HG03558 (cell line): ENCODE measurements at regions not wholly inside any gene's neighbourhood (a gene's known extent, or its start where the extent isn't known, plus 50 kb on each side); places are given as distances from the start of the nearest gene placed in this dataset.
"Not testable (repeated sequence)": the region's sequence is repeated elsewhere in the genome, so short reads cannot be mapped to it uniquely, and the experiment has no call there.

Experiments used
- ATAC-seq: cut with Tn5 transposase; IDR thresholded peaks from one replicate; pipeline ENCODE4 v1.9.1; 2021; ENCODE audit warnings: moderate number of reproducible peaks; ENCODE audit not compliant: unreplicated experiment; ENCODE audit errors: extremely low read depth

DNA sequence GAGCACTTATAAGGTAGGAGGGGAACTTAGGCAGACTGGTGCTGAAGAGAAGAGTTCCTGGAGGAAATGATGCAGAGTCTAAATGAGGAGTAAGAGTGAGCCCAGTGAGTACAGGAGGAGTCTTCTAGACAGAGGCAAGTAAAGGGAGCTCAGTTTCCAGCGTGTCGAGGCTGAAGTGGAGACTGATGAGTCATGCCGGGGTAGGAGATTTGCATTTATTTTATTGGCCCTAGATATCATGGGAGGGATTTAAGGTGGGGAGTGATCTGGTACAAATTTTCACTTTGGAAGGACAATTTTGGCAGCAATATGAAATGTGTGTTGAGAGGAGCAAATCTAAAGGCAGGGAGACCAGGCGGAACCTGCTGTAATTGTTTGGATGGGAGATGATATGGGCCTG, 157.5 kb downstream of the TTC8 start:
- no peak for ATAC-seq

- ATAC-seq: no peak
Observed at GRCh38 chr14:88983755-88984154, 159.3 kb downstream of the TTC8 start.

GRCh38 chr14:88985654-88986053, 161.2 kb downstream of the TTC8 start:
- ATAC-seq: no peak

- no peak for ATAC-seq
Observed at GRCh38 chr14:88986146-88986841, 161.8 kb downstream of the TTC8 start.

DNA sequence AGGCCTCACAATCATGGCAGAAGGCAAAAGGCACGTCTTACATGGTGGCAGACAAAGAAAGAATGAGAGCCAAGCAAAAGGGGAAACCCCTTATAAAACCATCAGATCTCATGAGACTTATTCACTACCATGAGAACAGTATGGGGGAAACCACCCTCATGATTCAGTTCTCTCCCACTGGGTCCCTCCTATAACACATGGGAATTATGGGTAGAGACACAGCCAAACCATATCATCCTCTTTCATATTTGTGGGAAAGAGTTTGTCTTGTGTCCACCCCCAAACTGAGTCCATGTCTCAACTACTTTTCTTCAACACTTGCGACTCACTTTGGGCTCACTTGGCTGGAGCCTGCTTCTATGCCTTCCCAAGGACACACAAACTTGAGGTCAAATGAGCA, 162.5 kb downstream of the TTC8 start:
- not testable (repeated sequence) for ATAC-seq

GRCh38 chr14:88987516-88987915, 163.1 kb downstream of the TTC8 start:
- ATAC-seq: no peak

GRCh38 chr14:88989911-88990310, 165.5 kb downstream of the TTC8 start:
- no peak for ATAC-seq

DNA sequence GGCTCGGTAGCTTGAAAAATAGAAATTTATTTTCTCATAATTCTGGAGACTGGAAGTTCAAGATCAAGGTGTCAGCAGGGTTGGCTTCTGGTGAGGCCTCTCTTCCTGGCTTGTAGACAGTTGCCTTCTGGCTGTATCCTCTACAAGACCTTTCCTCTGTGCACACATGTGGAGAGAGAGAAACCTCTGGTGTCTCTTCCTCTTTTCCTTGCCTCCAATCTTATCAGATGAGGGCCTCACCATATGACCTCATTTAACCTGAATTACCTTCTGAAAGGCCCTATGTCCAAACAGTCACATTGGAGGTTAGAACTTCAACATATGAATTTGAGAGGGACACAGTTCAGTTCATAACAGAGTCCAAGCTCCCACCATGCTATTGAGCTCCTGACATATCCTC, 166.4 kb downstream of the TTC8 start:
- no peak for ATAC-seq

- no peak for ATAC-seq
Observed at GRCh38 chr14:88992011-88992410, 167.6 kb downstream of the TTC8 start.

GRCh38 chr14:88993946-88994345, 169.5 kb downstream of the TTC8 start:
- no peak for ATAC-seq

DNA sequence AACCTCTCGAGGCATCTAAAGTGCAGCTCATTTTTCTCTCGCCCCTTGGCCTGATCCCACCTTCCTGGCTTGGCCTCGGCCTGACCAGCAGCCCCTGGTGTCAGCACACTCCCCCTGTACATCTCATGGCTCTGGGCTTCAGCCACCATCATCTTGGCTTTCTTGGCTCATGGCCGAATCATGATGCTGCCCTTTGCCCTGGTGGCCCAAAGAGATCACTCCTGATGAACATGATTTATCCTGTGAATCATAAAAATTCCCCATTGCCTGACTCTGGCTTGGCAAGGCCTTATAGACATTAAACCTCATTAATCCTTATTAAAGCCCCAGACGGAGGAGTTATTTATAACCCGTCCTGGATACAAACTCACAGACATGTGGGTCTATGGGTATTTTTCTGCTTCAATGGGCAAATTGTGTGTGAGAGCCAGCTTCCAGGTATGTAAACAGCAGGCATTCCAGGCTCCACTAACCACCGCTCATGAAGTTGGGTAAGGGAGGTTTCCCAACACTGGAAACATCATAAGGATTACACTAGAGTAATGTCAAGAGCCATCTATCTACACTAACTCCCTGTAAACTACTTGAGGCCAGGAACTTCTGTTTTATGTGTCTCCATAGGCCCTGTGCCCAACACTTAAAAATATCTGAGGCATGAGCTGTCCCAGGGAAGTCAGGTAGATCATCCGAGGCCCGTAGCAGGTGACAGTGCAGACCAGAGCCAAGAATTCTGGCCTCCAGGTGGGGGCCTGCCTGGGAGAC, 171.2 kb downstream of the TTC8 start:
- ATAC-seq: no peak

DNA sequence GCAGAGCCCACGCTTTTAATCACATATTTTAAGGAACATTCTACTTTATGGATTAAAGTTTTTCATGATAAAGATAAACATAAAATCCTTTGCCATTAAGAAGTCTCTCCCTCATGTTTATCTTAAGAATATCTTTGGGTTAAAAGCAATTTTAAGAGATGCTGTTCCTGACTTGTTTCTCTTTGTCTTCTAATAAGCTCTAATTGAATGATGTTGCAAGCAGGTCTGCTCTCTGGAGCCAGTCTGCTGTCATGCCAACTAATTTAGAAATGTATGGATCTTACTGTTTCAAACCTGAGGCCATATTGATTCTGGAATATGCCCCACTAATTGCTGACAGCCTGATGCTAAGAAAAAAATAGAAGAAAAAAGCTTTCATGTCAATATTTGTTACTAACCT, 173.6 kb downstream of the TTC8 start:
- ATAC-seq: no peak

- ATAC-seq: no peak
Observed at GRCh38 chr14:88999137-88999536, 174.7 kb downstream of the TTC8 start.

DNA sequence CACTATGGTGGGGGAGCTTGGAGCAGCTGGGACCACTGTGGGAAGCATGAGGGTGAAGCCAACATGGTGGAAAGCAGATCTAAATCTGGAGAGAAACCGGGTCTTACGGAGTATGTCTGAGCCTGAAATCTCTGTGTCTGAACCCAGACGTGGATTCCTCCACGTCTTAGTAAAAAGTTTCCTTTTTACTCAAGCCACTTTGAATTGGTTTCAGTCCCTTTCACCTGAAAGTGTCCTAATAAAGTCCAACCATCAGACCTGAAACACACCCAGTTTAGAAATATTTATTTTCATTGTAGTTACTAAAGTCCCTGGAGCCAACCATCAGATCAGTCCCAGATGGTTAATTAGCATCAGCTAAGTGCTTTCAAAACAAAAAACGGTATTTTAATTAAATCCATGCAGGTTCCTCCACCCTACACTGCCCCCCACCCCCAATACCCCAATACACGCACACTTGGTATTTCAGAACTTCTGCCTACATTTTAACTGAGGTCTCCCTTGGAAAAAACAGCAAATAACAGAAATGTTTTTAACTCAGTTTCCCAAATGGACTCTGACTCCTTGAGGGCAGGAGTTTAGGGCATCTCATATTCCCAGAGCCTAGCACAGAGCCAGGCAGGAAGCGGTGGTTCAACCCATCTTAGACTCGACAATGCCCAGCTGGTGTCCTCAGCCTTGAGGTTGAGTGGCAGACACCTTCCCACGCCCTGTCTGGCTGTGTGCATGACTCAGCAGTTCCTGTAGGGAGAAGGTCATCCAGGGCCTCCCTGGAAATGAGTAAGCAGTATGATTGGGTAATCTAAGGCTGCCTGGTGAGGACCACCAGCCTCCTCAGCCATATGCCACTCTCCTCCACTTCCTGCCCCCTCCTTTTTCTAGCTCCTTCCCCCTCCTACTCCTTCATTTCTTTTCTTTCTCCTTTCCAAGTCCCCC, 175.8 kb downstream of the TTC8 start:
- ATAC-seq: no peak

- no peak for ATAC-seq
Observed at GRCh38 chr14:89004166-89004565, 179.7 kb downstream of the TTC8 start.

- no peak for ATAC-seq
Observed at GRCh38 chr14:89007906-89008305, 183.5 kb downstream of the TTC8 start.

- no peak for ATAC-seq
Observed at GRCh38 chr14:89011355-89012281, 187.2 kb downstream of the TTC8 start.

DNA sequence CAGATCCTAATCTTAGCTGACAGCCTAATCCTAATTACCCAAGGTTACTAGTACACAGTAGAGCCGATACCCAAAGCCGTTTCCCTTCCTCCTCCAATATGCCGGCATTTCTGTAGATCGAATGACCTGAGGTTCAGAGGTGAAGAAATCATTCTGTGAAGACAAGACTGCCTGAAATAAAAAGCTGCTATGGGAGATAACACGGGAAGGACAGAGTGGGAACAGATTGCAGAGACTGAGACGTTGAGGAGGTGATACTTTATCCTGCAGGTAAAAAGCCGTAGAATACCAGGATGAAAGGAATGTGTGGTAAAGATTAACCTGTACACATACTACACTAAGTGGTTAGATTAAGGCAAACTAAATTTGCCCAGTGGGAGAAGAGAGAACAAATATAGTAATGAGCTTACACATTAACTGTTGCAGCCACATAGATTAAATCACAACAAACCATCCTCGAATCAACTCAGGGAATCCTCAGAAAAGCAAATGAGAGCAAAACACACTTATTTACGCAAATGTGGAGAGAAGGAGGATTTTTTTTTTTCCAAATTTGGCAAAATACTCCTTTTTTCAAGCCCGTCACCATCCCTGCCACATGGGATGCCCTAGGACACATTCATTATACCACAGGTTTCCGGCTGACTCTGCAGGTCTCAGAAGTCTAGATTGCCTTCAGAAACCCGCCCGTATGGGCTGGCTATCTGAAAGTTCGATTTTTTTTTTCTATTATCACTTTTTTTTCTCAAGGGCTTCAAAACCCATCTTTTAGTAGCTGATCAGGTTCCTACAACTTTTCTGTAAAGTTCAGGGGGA, 188.0 kb downstream of the TTC8 start:
- ATAC-seq: no peak

- no peak for ATAC-seq
Observed at GRCh38 chr14:89013098-89013504, 188.7 kb downstream of the TTC8 start.
